ENCODE measurements at regions not wholly inside any gene's neighbourhood (a gene's known extent, or its start where the extent isn't known, plus 50 kb on each side); places are given as distances from the start of the nearest gene placed in this dataset.
"Not testable (repeated sequence)": the region's sequence is repeated elsewhere in the genome, so short reads cannot be mapped to it uniquely, and the experiment has no call there.

- 50% methylated on average over 2 of the region's 2 CpGs; no CpG with 5 or more reads in 1 of the 2 experiments for WGBS, 2 experiments (ENCODE audit: extremely low coverage in 1 of 2, insufficient coverage in 1 of 2, insufficient read length in 1 of 2, insufficient replicate concordance in 2 of 2, low coverage in 1 of 2, low lambda C conversion rate in 2 of 2, missing lambda C conversion rate in 1 of 2)
- H4K8ac ChIP-seq (ENCODE audit: extremely low read depth, insufficient read depth, low read length); H3K4me1 ChIP-seq (replicated peaks in 1 of 4; ENCODE audit: control insufficient read depth in 3 of 4, insufficient read depth in 4 of 4, low read length in 3 of 4); H3K36me3 ChIP-seq (ENCODE audit: control insufficient read depth in 2 of 4, insufficient read depth in 4 of 4, low read length in 3 of 4); H2BK15ac ChIP-seq (ENCODE audit: low read length); H3K27me3 ChIP-seq (replicated peaks in 1 of 4; ENCODE audit: control insufficient read depth in 3 of 4, extremely low read depth in 1 of 4, insufficient read depth in 3 of 4, low read length in 3 of 4); H3K27ac ChIP-seq (ENCODE audit: low read depth, low read length); H3K18ac ChIP-seq (ENCODE audit: extremely low read depth, low read length); H4K91ac ChIP-seq (replicated peaks; ENCODE audit: insufficient read length, low read length); H4K5ac ChIP-seq (ENCODE audit: insufficient read length, low read depth, low read length); POLR2A ChIA-PET (ENCODE audit: partially characterized antibody); H3K23me2 ChIP-seq (ENCODE audit: low read depth, low read length); H3K14ac ChIP-seq (ENCODE audit: insufficient read length); H2BK120ac ChIP-seq (replicated peaks; ENCODE audit: low read depth, low read length); H2AK5ac ChIP-seq (ENCODE audit: low read depth, low read length); H3K56ac ChIP-seq (replicated peaks; ENCODE audit: insufficient read length, low read depth, low read length); H3K4ac ChIP-seq (replicated peaks; ENCODE audit: insufficient read length, low read depth, low read length); H2BK5ac ChIP-seq (ENCODE audit: low read depth, low read length); H3K9me3 ChIP-seq (ENCODE audit: insufficient read depth in 2 of 2, low read depth in 1 of 2, low read length in 1 of 2); H3K23ac ChIP-seq (ENCODE audit: insufficient read length); H3K79me2 ChIP-seq (ENCODE audit: control insufficient read depth in 1 of 2, insufficient read depth in 2 of 2, low read length in 2 of 2); H2BK20ac ChIP-seq (ENCODE audit: low read length); H3K4me3 ChIP-seq (ENCODE audit: extremely low read depth in 1 of 4, insufficient read depth in 2 of 4, low read depth in 3 of 4, low read length in 4 of 4); H3K9ac ChIP-seq (replicated peaks in 1 of 4; ENCODE audit: extremely low read depth in 1 of 4, low read depth in 3 of 4, low read length in 3 of 4); H3K79me1 ChIP-seq (ENCODE audit: low read depth, low read length); H4K20me1 ChIP-seq (replicated peaks in 1 of 2; ENCODE audit: control insufficient read depth in 1 of 2, insufficient read depth in 2 of 2, low read length in 2 of 2); FAIRE-seq: not testable (repeated sequence)
- Histone ChIP-seq H2AFZ (ENCODE audit: low read length) (peak overlapping the region; percentile 96; the same call in 1 of the 2 replicates), H2BK12ac (ENCODE audit: low read depth, low read length) (0 out of 2 replicates have a peak overlapping the region, but pooled peaks have one; percentile 68), H3K4me2 (ENCODE audit: insufficient read depth in 1 of 2, low read depth in 2 of 2, low read length in 2 of 2) (peak overlapping the region in 1 of 2 experiments; percentile 44; a peak in 2 of 4 replicates)
- TF ChIP-seq RAD21 (IDR thresholded peaks at IDR 0.05 in 1 of 2, conservative IDR thresholded peaks at IDR 0.05 in 1 of 2; ENCODE audit: low read depth in 2 of 2, low read length in 2 of 2) (peak in 1 of 2 experiments; percentile 16; a peak in 1 of 4 replicates), CTCF (IDR thresholded peaks at IDR 0.05; ENCODE audit: control extremely low read depth in 1 of 3, insufficient read depth in 1 of 3, low read depth in 1 of 3, low read length in 3 of 3) (peak in 1 of 3 experiments; percentile 12; a peak in 1 of 4 replicates)
- DNase-seq (ENCODE audit: low read depth in 1 of 2, low spot score in 2 of 2): peak in 1 of 2 experiments; percentile 52
- CTCF ChIA-PET (ENCODE audit: partially characterized antibody): interaction anchor here (0.6 to 0.9 kb wide), 2 partner anchors 14 to 181 kb away, joined by 3 read pairs; no protein-coding TSS in a partner anchor
These were observed 470.0 kb downstream of the TMEM135 start for GRCh38 chr11:87507722-87508121.
